ENCODE measurements at regions not wholly inside any gene's neighbourhood (a gene's known extent, or its start where the extent isn't known, plus 50 kb on each side); places are given as distances from the start of the nearest gene placed in this dataset.

DNA sequence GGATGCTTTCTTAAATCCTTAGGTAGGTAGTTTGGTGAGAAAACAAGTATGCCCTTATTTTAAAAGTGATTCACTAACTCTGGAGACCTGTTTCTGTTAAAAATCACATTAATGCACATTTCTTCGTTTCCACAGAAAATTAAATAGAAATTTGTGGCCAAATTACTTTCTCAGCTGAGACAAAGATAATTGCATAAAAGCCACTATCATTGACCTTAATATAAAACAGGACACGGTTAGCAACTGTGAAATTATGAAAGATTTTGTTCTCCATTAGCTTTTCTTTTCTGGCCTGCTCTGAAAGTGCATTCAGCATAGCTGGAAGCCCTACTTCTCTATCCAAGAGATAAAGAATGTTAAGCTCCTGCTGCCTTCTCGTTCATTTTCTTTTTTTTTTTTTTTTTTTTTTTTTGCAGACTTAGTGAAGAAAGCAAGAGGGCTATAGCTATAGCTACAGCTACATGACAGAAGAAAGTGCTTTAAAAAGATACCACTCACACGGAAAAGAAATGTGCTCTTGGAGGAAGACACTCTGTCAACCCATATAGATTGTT, 576.9 kb downstream of the OTOL1 start:
- CTCF ChIA-PET: no interaction called here
- POLR2A ChIA-PET (ENCODE audit: low non-redundant PET): no interaction called here
- H3K27ac ChIP-seq: no peak overlapping the region
- TF ChIP-seq, protein P1, sequence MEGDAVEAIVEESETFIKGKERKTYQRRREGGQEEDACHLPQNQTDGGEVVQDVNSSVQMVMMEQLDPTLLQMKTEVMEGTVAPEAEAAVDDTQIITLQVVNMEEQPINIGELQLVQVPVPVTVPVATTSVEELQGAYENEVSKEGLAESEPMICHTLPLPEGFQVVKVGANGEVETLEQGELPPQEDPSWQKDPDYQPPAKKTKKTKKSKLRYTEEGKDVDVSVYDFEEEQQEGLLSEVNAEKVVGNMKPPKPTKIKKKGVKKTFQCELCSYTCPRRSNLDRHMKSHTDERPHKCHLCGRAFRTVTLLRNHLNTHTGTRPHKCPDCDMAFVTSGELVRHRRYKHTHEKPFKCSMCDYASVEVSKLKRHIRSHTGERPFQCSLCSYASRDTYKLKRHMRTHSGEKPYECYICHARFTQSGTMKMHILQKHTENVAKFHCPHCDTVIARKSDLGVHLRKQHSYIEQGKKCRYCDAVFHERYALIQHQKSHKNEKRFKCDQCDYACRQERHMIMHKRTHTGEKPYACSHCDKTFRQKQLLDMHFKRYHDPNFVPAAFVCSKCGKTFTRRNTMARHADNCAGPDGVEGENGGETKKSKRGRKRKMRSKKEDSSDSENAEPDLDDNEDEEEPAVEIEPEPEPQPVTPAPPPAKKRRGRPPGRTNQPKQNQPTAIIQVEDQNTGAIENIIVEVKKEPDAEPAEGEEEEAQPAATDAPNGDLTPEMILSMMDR (conservative IDR thresholded peaks at IDR 0.05; ENCODE audit: low read depth): no peak
- DNase-seq (ENCODE audit: low spot score): no peak

GRCh38 chr3:162077108-162077507, 580.5 kb downstream of the OTOL1 start:
- ChIA-PET CTCF (interaction anchor here (0.6 kb wide), 2 partner anchors 39 to 64 kb away, joined by 3 to 4 read pairs; no protein-coding TSS in a partner anchor), POLR2A (ENCODE audit: low non-redundant PET) (no interaction called here)
- H3K27ac ChIP-seq: no peak overlapping the region
- no peak for DNase-seq (ENCODE audit: low spot score)
- TF ChIP-seq, protein P1 (conservative IDR thresholded peaks at IDR 0.05; ENCODE audit: low read depth): no peak

- TF ChIP-seq, protein P1 (conservative IDR thresholded peaks at IDR 0.05; ENCODE audit: low read depth): no peak
- no peak for DNase-seq (ENCODE audit: low spot score)
- H3K27ac ChIP-seq: no peak overlapping the region
- ChIA-PET CTCF (no interaction called here), POLR2A (ENCODE audit: low non-redundant PET) (no interaction called here)
These were observed 585.9 kb downstream of the OTOL1 start for GRCh38 chr3:162082516-162082915.

DNA sequence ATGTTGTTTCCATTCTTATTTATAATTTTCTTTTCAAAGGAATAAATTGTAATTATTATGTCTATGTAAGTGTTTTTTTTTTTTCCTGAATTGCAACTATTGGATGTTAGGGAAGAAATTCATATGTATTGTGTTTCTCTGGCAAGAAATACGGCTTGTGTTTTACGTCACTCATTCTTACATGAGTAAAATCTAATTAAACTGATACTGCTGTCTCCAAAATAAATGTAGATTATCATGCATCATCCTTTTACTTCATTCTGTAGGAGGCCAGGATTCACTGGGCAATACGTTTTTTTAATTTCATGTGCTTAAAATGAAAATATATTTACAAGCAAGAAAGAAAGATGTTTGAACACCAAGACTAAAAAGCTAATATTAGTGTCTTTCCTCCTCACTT, 590.8 kb downstream of the OTOL1 start:
- CTCF ChIA-PET: no interaction called here
- TF ChIP-seq, protein P1 (conservative IDR thresholded peaks at IDR 0.05; ENCODE audit: low read depth): no peak
- H3K27ac ChIP-seq: no peak overlapping the region
- no peak for DNase-seq (ENCODE audit: low spot score)
- POLR2A ChIA-PET (ENCODE audit: low non-redundant PET): no interaction called here

GRCh38 chr3:162092751-162093150, 596.1 kb downstream of the OTOL1 start:
- CTCF ChIA-PET: interaction anchor here (0.6 kb wide), 1 partner anchor 44 kb away, joined by 10 read pairs; no protein-coding TSS in a partner anchor
- DNase-seq (ENCODE audit: low spot score): no peak
- TF ChIP-seq, protein P1 (conservative IDR thresholded peaks at IDR 0.05; ENCODE audit: low read depth): no peak
- H3K27ac ChIP-seq: no peak overlapping the region
- POLR2A ChIA-PET (ENCODE audit: low non-redundant PET): no interaction called here

DNA sequence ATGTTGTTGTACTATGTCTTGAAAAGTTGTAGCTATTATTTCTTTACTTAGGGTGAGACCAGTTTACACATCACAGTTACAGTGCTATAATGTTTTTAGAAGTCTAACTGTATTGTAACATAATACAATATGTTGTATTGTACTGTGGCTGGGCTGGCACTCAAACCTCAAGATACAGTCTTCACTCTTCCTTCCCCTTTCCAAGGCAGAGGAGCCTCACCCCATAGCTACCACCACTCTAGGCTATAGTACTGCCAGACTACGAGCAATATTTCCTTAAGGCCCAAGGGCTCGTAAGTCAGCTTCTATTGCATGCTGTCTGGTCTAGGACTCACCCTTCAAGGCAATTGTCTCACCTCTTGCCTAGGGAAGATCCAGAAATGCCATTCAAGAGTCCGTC, 597.7 kb downstream of the OTOL1 start:
- POLR2A ChIA-PET (ENCODE audit: low non-redundant PET): no interaction called here
- TF ChIP-seq, protein P1 (conservative IDR thresholded peaks at IDR 0.05; ENCODE audit: low read depth): no peak
- H3K27ac ChIP-seq: no peak overlapping the region
- CTCF ChIA-PET: no interaction called here
- DNase-seq (ENCODE audit: low spot score): no peak

Measured in RWPE1 (cell line).